ENCODE measurements at regions not wholly inside any gene's neighbourhood (a gene's known extent, or its start where the extent isn't known, plus 50 kb on each side); places are given as distances from the start of the nearest gene placed in this dataset.
"Not testable (repeated sequence)": the region's sequence is repeated elsewhere in the genome, so short reads cannot be mapped to it uniquely, and the experiment has no call there.

GRCh38 chr4:137735561-137736104 lies 203.3 kb upstream of the PCDH18 start:
- Histone ChIP-seq H3K27me3 (ENCODE audit: control insufficient read depth in 4 of 4, insufficient read depth in 4 of 4, low read length in 3 of 4) (no peaks in the 10 kb centered on the region), H3K27ac (ENCODE audit: low read depth in 1 of 2, low read length in 2 of 2) (no peak overlapping the region), H3K9ac (ENCODE audit: low read depth in 1 of 2, low read length in 2 of 2) (no peak overlapping the region), H3K4me3 (ENCODE audit: low read depth in 1 of 3, low read length in 3 of 3) (no peak overlapping the region), H3K4me1 (ENCODE audit: control insufficient read depth in 4 of 4, insufficient read depth in 4 of 4, low read length in 3 of 4) (no peaks in the 10 kb centered on the region), H3K36me3 (ENCODE audit: control insufficient read depth in 4 of 4, insufficient read depth in 3 of 4, low read depth in 1 of 4, low read length in 3 of 4) (no peaks in the 10 kb centered on the region), H3K9me3 (ENCODE audit: control insufficient read depth in 4 of 4, low read length in 3 of 4) (no peaks in the 10 kb centered on the region)
- no peak for TF ChIP-seq HNF4G (IDR thresholded peaks at IDR 0.05)
- TF ChIP-seq SP1 (IDR thresholded peaks at IDR 0.05): no peak
- TF ChIP-seq CTCF (IDR thresholded peaks at IDR 0.05; ENCODE audit: low read depth, low read length, missing input control): no peak
- TF ChIP-seq RXRA (IDR thresholded peaks at IDR 0.05): no peak
- DNase-seq (ENCODE audit: low spot score): no peak
- WGBS: 85% methylated on average over 4 of the region's 4 CpGs

- 87% methylated on average over 44 of the region's 44 CpGs for WGBS
- not testable (repeated sequence) for H3K9ac ChIP-seq (ENCODE audit: low read depth in 1 of 2, low read length in 2 of 2); H3K27me3 ChIP-seq (ENCODE audit: control insufficient read depth in 4 of 4, insufficient read depth in 4 of 4, low read length in 3 of 4); H3K36me3 ChIP-seq (ENCODE audit: control insufficient read depth in 4 of 4, insufficient read depth in 3 of 4, low read depth in 1 of 4, low read length in 3 of 4); H3K9me3 ChIP-seq (ENCODE audit: control insufficient read depth in 4 of 4, low read length in 3 of 4); DNase-seq (ENCODE audit: low spot score); H3K4me1 ChIP-seq (ENCODE audit: control insufficient read depth in 4 of 4, insufficient read depth in 4 of 4, low read length in 3 of 4); H3K4me3 ChIP-seq (ENCODE audit: low read depth in 1 of 3, low read length in 3 of 3); H3K27ac ChIP-seq (ENCODE audit: low read depth in 1 of 2, low read length in 2 of 2)
- peak; percentile 80 to 84 for TF ChIP-seq RAD21 (IDR thresholded peaks at IDR 0.05)
- TF ChIP-seq CTCF (IDR thresholded peaks at IDR 0.05; ENCODE audit: low read depth, low read length, missing input control): peak; percentile 56
Measured at GRCh38 chr4:137733174-137734141, 201.2 kb upstream of the PCDH18 start.

- no peak overlapping the region for H3K4me3 ChIP-seq (ENCODE audit: low read depth in 1 of 3, low read length in 3 of 3)
- H3K9ac ChIP-seq (ENCODE audit: low read depth in 1 of 2, low read length in 2 of 2): no peak overlapping the region
- H3K27ac ChIP-seq (ENCODE audit: low read depth in 1 of 2, low read length in 2 of 2): no peak overlapping the region
- no peaks in the 10 kb centered on the region for H3K36me3 ChIP-seq (ENCODE audit: control insufficient read depth in 4 of 4, insufficient read depth in 3 of 4, low read depth in 1 of 4, low read length in 3 of 4)
- DNase-seq (ENCODE audit: low spot score): no peak
- peaks cover 0 to 7% (median 0%) of the 10 kb centered on the region in 4 donors for H3K27me3 ChIP-seq (ENCODE audit: control insufficient read depth in 4 of 4, insufficient read depth in 4 of 4, low read length in 3 of 4)
- H3K9me3 ChIP-seq (ENCODE audit: control insufficient read depth in 4 of 4, low read length in 3 of 4): peaks cover 0 to 3% (median under 1%) of the 10 kb centered on the region in 4 donors
- H3K4me1 ChIP-seq (ENCODE audit: control insufficient read depth in 4 of 4, insufficient read depth in 4 of 4, low read length in 3 of 4): no peaks in the 10 kb centered on the region
- WGBS: 60% methylated on average over 1 of the region's 1 CpG
- no peak for TF ChIP-seq YY1 (IDR thresholded peaks at IDR 0.05)
- no peak for TF ChIP-seq EGR1 (IDR thresholded peaks at IDR 0.05; ENCODE audit: low read depth in 2 of 2)
- no peak for TF ChIP-seq ATF3 (IDR thresholded peaks at IDR 0.05)
- TF ChIP-seq JUND (IDR thresholded peaks at IDR 0.05): no peak
- TF ChIP-seq CTCF (IDR thresholded peaks at IDR 0.05; ENCODE audit: low read depth, low read length, missing input control): no peak
- TF ChIP-seq GABPA (IDR thresholded peaks at IDR 0.05 in 1 of 2, conservative IDR thresholded peaks at IDR 0.05 in 1 of 2): no peak
- TF ChIP-seq REST (IDR thresholded peaks at IDR 0.05): no peak
- TF ChIP-seq SP1 (IDR thresholded peaks at IDR 0.05): no peak
- no peak for TF ChIP-seq TAF1 (conservative IDR thresholded peaks at IDR 0.05)
- TF ChIP-seq HNF4A (conservative IDR thresholded peaks at IDR 0.05): no peak
- TF ChIP-seq HNF4G (IDR thresholded peaks at IDR 0.05): no peak
- TF ChIP-seq RAD21 (IDR thresholded peaks at IDR 0.05): no peak
- no peak for TF ChIP-seq RXRA (IDR thresholded peaks at IDR 0.05)
Measured at GRCh38 chr4:137722910-137723309, 190.6 kb upstream of the PCDH18 start.

Data from liver (tissue), 8 donors.